GM11168 (cell line): ENCODE measurements at regions not wholly inside any gene's neighbourhood (a gene's known extent, or its start where the extent isn't known, plus 50 kb on each side); places are given as distances from the start of the nearest gene placed in this dataset.
"Not testable (repeated sequence)": the region's sequence is repeated elsewhere in the genome, so short reads cannot be mapped to it uniquely, and the experiment has no call there.

Experiments
- in situ Hi-C: fragments of 300-500 bp; cut with MboI; formaldehyde crosslinking; loops from one replicate; pipeline ENCODE4 v1.12.0; 2022; ENCODE audit warnings: low sequenced_read_pairs; ENCODE audit not compliant: unreplicated experiment

GRCh38 chr2:129369437-129369836, 610.0 kb upstream of the RAB6C start:
- in situ Hi-C loops, result no loop called here

- in situ Hi-C loops, result no loop called here
Measured at GRCh38 chr2:129374452-129374851, 605.0 kb upstream of the RAB6C start.

GRCh38 chr2:129375632-129376425, 603.6 kb upstream of the RAB6C start:
- in situ Hi-C loops, result no loop called here

- in situ Hi-C loops, result no loop called here
Measured at GRCh38 chr2:129376426-129377077, 602.9 kb upstream of the RAB6C start.

- in situ Hi-C loops, result no loop called here
Measured at GRCh38 chr2:129377078-129377469, 602.4 kb upstream of the RAB6C start.

GRCh38 chr2:129378186-129378585, 601.3 kb upstream of the RAB6C start:
- in situ Hi-C loops, result no loop called here

- in situ Hi-C loops, result no loop called here
Measured at GRCh38 chr2:129379411-129379810, 600.1 kb upstream of the RAB6C start.

- in situ Hi-C loops, result no loop called here
Measured at GRCh38 chr2:129381789-129382188, 597.7 kb upstream of the RAB6C start.

GRCh38 chr2:129388870-129389269, 590.6 kb upstream of the RAB6C start:
- in situ Hi-C loops, result no loop called here

- in situ Hi-C loops, result loop anchor here (10.0 kb wide), 1 partner anchor 659 kb away; no protein-coding TSS in a partner anchor
Measured at GRCh38 chr2:129393816-129394215, 585.6 kb upstream of the RAB6C start.

GRCh38 chr2:129396980-129397599, 582.4 kb upstream of the RAB6C start:
- in situ Hi-C loops, result loop anchor here (10.0 kb wide), 1 partner anchor 662 kb away; no protein-coding TSS in a partner anchor

- in situ Hi-C loops, result loop anchor here (10.0 kb wide), 1 partner anchor 256 kb away; no protein-coding TSS in a partner anchor
Measured at GRCh38 chr2:129400826-129401225, 578.6 kb upstream of the RAB6C start.

GRCh38 chr2:129402076-129402475, 577.4 kb upstream of the RAB6C start:
- in situ Hi-C loops, result loop anchor here (10.0 kb wide), 1 partner anchor 257 kb away; no protein-coding TSS in a partner anchor

- in situ Hi-C loops, result loop anchor here (10.0 kb wide), 1 partner anchor 259 kb away; no protein-coding TSS in a partner anchor
Measured at GRCh38 chr2:129404000-129404685, 575.3 kb upstream of the RAB6C start.

GRCh38 chr2:129408570-129408969, 570.9 kb upstream of the RAB6C start:
- in situ Hi-C loops, result loop anchor here (10.0 kb wide), 1 partner anchor 264 kb away; no protein-coding TSS in a partner anchor

GRCh38 chr2:129417041-129417440, 562.4 kb upstream of the RAB6C start:
- in situ Hi-C loops, result not testable (repeated sequence)

GRCh38 chr2:129422028-129422427, 557.4 kb upstream of the RAB6C start:
- in situ Hi-C loops, result no loop called here

- in situ Hi-C loops, result no loop called here
Measured at GRCh38 chr2:129428086-129428660, 551.3 kb upstream of the RAB6C start.

GRCh38 chr2:129430911-129431310, 548.6 kb upstream of the RAB6C start:
- in situ Hi-C loops, result no loop called here

- in situ Hi-C loops, result no loop called here
Measured at GRCh38 chr2:129431881-129432280, 547.6 kb upstream of the RAB6C start.
